Natural killer cell treated with Interleukin-12 subunit alpha and Interleukin-12 subunit beta and Interleukin-15 and Interleukin-18, amount 100 ng/mL, for 72 hours (primary cell): ENCODE measurements at regions not wholly inside any gene's neighbourhood (a gene's known extent, or its start where the extent isn't known, plus 50 kb on each side); places are given as distances from the start of the nearest gene placed in this dataset.
"Not testable (repeated sequence)": the region's sequence is repeated elsewhere in the genome, so short reads cannot be mapped to it uniquely, and the experiment has no call there.

Experiments used
- ATAC-seq, 2 donors: fragments of 150-1000 bp; cut with Tn5 transposase in 1 of 2; sonication (Bioruptor Pico), chemical (Tn5 transposase) in 1 of 2; 2 replicates each; pipeline ENCODE4 v1.10.0; 2021
- DNase-seq: peaks from one replicate; pipeline ENCODE4 v3.0.0; 2022; ENCODE audit warnings: low spot score
- H3K27ac Mint-ChIP-seq, 2 donors: 1 replicate in 1 of 2; 2 replicates in 1 of 2; pipeline ENCODE4 v1.8.0; 2022; ENCODE audit warnings: mixed read lengths in 2 of 2, mild to moderate bottlenecking in 1 of 2, moderate library complexity in 1 of 2
- H3K27me3 Mint-ChIP-seq, 2 donors: 1 replicate in 1 of 2; 2 replicates in 1 of 2; pipeline ENCODE4 v1.8.0; 2022; ENCODE audit warnings: mixed read lengths in 2 of 2
- H3K36me3 Mint-ChIP-seq: one replicate; pipeline ENCODE4 v1.8.0; 2022; ENCODE audit warnings: mixed read lengths
- H3K4me1 Mint-ChIP-seq, 2 donors: 1 replicate in 1 of 2; 2 replicates in 1 of 2; pipeline ENCODE4 v1.8.0; 2022; ENCODE audit warnings: low read depth in 2 of 2, mixed read lengths in 2 of 2, mild to moderate bottlenecking in 1 of 2
- H3K4me3 Mint-ChIP-seq: one replicate; pipeline ENCODE4 v1.8.0; 2022; ENCODE audit warnings: mixed read lengths
- H3K9me3 Mint-ChIP-seq: 2 replicates; pipeline ENCODE4 v1.8.0; 2022; ENCODE audit warnings: mixed read lengths

GRCh38 chr10:130500261-130501000 lies 364.2 kb downstream of the GLRX3 start:
- DNase-seq (peak; percentile 15), ATAC-seq (no peak)
- Mint-ChIP-seq H3K36me3 (no peaks in the 10 kb centered on the region), H3K4me3 (no peak overlapping the region), H3K27me3 (peaks cover 0 to 10% of the 10 kb centered on the region in 2 donors), H3K9me3 (no peaks in the 10 kb centered on the region), H3K4me1 (no peaks in the 10 kb centered on the region), H3K27ac (no peak overlapping the region)

- Mint-ChIP-seq H3K27ac (no peak overlapping the region), H3K4me1 (no peaks in the 10 kb centered on the region), H3K9me3 (no peaks in the 10 kb centered on the region), H3K4me3 (no peak overlapping the region), H3K27me3 (peaks cover 10 to 38% of the 10 kb centered on the region in 2 donors), H3K36me3 (no peaks in the 10 kb centered on the region)
- DNase-seq (no peak), ATAC-seq (no peak)
Measured at GRCh38 chr10:130507461-130507860, 371.3 kb downstream of the GLRX3 start.

GRCh38 chr10:130509881-130510689 lies 373.9 kb downstream of the GLRX3 start:
- ATAC-seq, result no peak
- no peak for DNase-seq
- Mint-ChIP-seq H3K9me3 (no peaks in the 10 kb centered on the region), H3K27ac (no peak overlapping the region), H3K36me3 (no peaks in the 10 kb centered on the region), H3K4me3 (no peak overlapping the region), H3K27me3 (peaks cover 10 to 31% of the 10 kb centered on the region in 2 donors), H3K4me1 (no peaks in the 10 kb centered on the region)

GRCh38 chr10:130510755-130511154 lies 374.6 kb downstream of the GLRX3 start:
- DNase-seq (no peak), ATAC-seq (no peak)
- H3K4me1 Mint-ChIP-seq, result no peaks in the 10 kb centered on the region
- peaks cover 10 to 25% of the 10 kb centered on the region in 2 donors for H3K27me3 Mint-ChIP-seq
- H3K27ac Mint-ChIP-seq, result no peak overlapping the region
- H3K36me3 Mint-ChIP-seq, result no peaks in the 10 kb centered on the region
- H3K4me3 Mint-ChIP-seq, result no peak overlapping the region
- H3K9me3 Mint-ChIP-seq, result no peaks in the 10 kb centered on the region

GRCh38 chr10:130511766-130512165 lies 375.6 kb downstream of the GLRX3 start:
- DNase-seq, result no peak
- H3K4me1 Mint-ChIP-seq, result no peaks in the 10 kb centered on the region
- peaks cover 10 to 16% of the 10 kb centered on the region in 2 donors for H3K27me3 Mint-ChIP-seq
- no peak for ATAC-seq
- H3K27ac Mint-ChIP-seq, result no peak overlapping the region
- H3K9me3 Mint-ChIP-seq, result no peaks in the 10 kb centered on the region
- H3K4me3 Mint-ChIP-seq, result no peak overlapping the region
- H3K36me3 Mint-ChIP-seq, result no peaks in the 10 kb centered on the region

- peak in 1 of 2 donors; percentile 30 for ATAC-seq
- no peaks in the 10 kb centered on the region for H3K4me1 Mint-ChIP-seq
- no peaks in the 10 kb centered on the region for H3K36me3 Mint-ChIP-seq
- DNase-seq, result no peak
- no peak overlapping the region for H3K27ac Mint-ChIP-seq
- H3K9me3 Mint-ChIP-seq, result no peaks in the 10 kb centered on the region
- no peak overlapping the region for H3K4me3 Mint-ChIP-seq
- peaks cover 12 to 14% of the 10 kb centered on the region in 2 donors for H3K27me3 Mint-ChIP-seq
Measured at GRCh38 chr10:130512936-130513335, 376.7 kb downstream of the GLRX3 start.

GRCh38 chr10:130513686-130514476 lies 377.7 kb downstream of the GLRX3 start:
- H3K27me3 Mint-ChIP-seq, result peaks cover 4 to 8% of the 10 kb centered on the region in 2 donors
- no peaks in the 10 kb centered on the region for H3K36me3 Mint-ChIP-seq
- no peak for ATAC-seq
- no peak overlapping the region for H3K27ac Mint-ChIP-seq
- DNase-seq, result no peak
- no peaks in the 10 kb centered on the region for H3K9me3 Mint-ChIP-seq
- H3K4me1 Mint-ChIP-seq, result no peaks in the 10 kb centered on the region
- no peak overlapping the region for H3K4me3 Mint-ChIP-seq

- H3K4me3 Mint-ChIP-seq, result no peak overlapping the region
- no peaks in the 10 kb centered on the region for H3K4me1 Mint-ChIP-seq
- no peak for ATAC-seq
- peaks cover 2% of the 10 kb centered on the region for H3K9me3 Mint-ChIP-seq
- H3K27ac Mint-ChIP-seq, result no peak overlapping the region
- no peak for DNase-seq
- peaks cover 5 to 10% of the 10 kb centered on the region in 2 donors for H3K27me3 Mint-ChIP-seq
- H3K36me3 Mint-ChIP-seq, result no peaks in the 10 kb centered on the region
Measured at GRCh38 chr10:130515670-130516069, 379.5 kb downstream of the GLRX3 start.

GRCh38 chr10:130516141-130516735 lies 380.0 kb downstream of the GLRX3 start:
- no peaks in the 10 kb centered on the region for H3K4me1 Mint-ChIP-seq
- DNase-seq, result no peak
- H3K9me3 Mint-ChIP-seq, result peaks cover 2% of the 10 kb centered on the region
- no peak overlapping the region for H3K27ac Mint-ChIP-seq
- peaks cover 5 to 15% of the 10 kb centered on the region in 2 donors for H3K27me3 Mint-ChIP-seq
- ATAC-seq, result no peak
- no peaks in the 10 kb centered on the region for H3K36me3 Mint-ChIP-seq
- H3K4me3 Mint-ChIP-seq, result no peak overlapping the region

- peaks cover 5 to 20% of the 10 kb centered on the region in 2 donors for H3K27me3 Mint-ChIP-seq
- not testable (repeated sequence) for H3K4me1 Mint-ChIP-seq, H3K4me3 Mint-ChIP-seq, H3K27ac Mint-ChIP-seq, DNase-seq, H3K36me3 Mint-ChIP-seq, H3K9me3 Mint-ChIP-seq, ATAC-seq
Measured at GRCh38 chr10:130518921-130519320, 382.7 kb downstream of the GLRX3 start.

GRCh38 chr10:130519791-130520190 lies 383.6 kb downstream of the GLRX3 start:
- H3K4me1 Mint-ChIP-seq, result no peaks in the 10 kb centered on the region
- peaks cover 5 to 20% of the 10 kb centered on the region in 2 donors for H3K27me3 Mint-ChIP-seq
- ATAC-seq (no peak), DNase-seq (no peak)
- no peak overlapping the region for H3K27ac Mint-ChIP-seq
- H3K4me3 Mint-ChIP-seq, result no peak overlapping the region
- peaks cover 2% of the 10 kb centered on the region for H3K9me3 Mint-ChIP-seq
- no peaks in the 10 kb centered on the region for H3K36me3 Mint-ChIP-seq

GRCh38 chr10:130531312-130531711 lies 395.1 kb downstream of the GLRX3 start:
- ATAC-seq, result no peak
- H3K9me3 Mint-ChIP-seq, result no peaks in the 10 kb centered on the region
- H3K27me3 Mint-ChIP-seq, result peaks cover 0 to 29% of the 10 kb centered on the region in 2 donors

GRCh38 chr10:130541090-130541489 lies 404.9 kb downstream of the GLRX3 start:
- DNase-seq (no peak), ATAC-seq (no peak)
- Mint-ChIP-seq H3K27me3 (peaks cover 6 to 21% of the 10 kb centered on the region in 2 donors), H3K36me3 (no peaks in the 10 kb centered on the region), H3K9me3 (no peaks in the 10 kb centered on the region), H3K27ac (no peak overlapping the region), H3K4me1 (no peaks in the 10 kb centered on the region), H3K4me3 (no peak overlapping the region)

More at GRCh38 chr10:130531312-130531711, 395.1 kb downstream of the GLRX3 start:
- no peak overlapping the region for H3K27ac Mint-ChIP-seq
- no peaks in the 10 kb centered on the region for H3K4me1 Mint-ChIP-seq
- no peak overlapping the region for H3K4me3 Mint-ChIP-seq
- DNase-seq, result no peak
- no peaks in the 10 kb centered on the region for H3K36me3 Mint-ChIP-seq
